ENCODE measurements at regions not wholly inside any gene's neighbourhood (a gene's known extent, or its start where the extent isn't known, plus 50 kb on each side); places are given as distances from the start of the nearest gene placed in this dataset.

GRCh38 chr7:42687211-42688055 is 224.4 kb downstream of the C7orf25 start:
- Histone ChIP-seq H3K36me3 (ENCODE audit: control insufficient read depth in 1 of 2, insufficient read depth in 2 of 2, low read length in 2 of 2) (no peaks in the 10 kb centered on the region), H3K27ac (ENCODE audit: low read depth, low read length) (no peak overlapping the region), H3K27me3 (ENCODE audit: insufficient read depth, low read length) (no peaks in the 10 kb centered on the region; the same call in 1 of the 2 replicates), H3K4me1 (ENCODE audit: control insufficient read depth in 1 of 2, insufficient read depth in 2 of 2, low read length in 2 of 2) (no peaks in the 10 kb centered on the region), H4K20me1 (ENCODE audit: insufficient read depth) (no peaks in the 10 kb centered on the region), H3K9ac (ENCODE audit: low read length) (no peak overlapping the region), H3K79me2 (ENCODE audit: insufficient read depth, low read length) (no peaks in the 10 kb centered on the region), H2AFZ (ENCODE audit: low read depth, low read length, poor library complexity, severe bottlenecking) (no peak overlapping the region), H3K4me2 (ENCODE audit: low read length) (no peak overlapping the region), H3K4me3 (replicated peaks in 1 of 2; ENCODE audit: low read depth in 1 of 2, low read length in 2 of 2) (no peak overlapping the region), H3K9me3 (ENCODE audit: control insufficient read depth in 1 of 2, insufficient read depth in 1 of 2, low read depth in 1 of 2, low read length in 2 of 2) (no peaks in the 10 kb centered on the region), H3K9me2 (ENCODE audit: insufficient read depth) (no peaks in the 10 kb centered on the region)
- TF ChIP-seq EZH2 (IDR thresholded peaks at IDR 0.05) (no peak), ELF1 (IDR thresholded peaks at IDR 0.05; ENCODE audit: borderline replicate concordance, low read depth) (no peak), REST (IDR thresholded peaks at IDR 0.05; ENCODE audit: low read depth) (no peak), SIN3A (IDR thresholded peaks at IDR 0.05; ENCODE audit: low read depth) (no peak), CBX3 (IDR thresholded peaks at IDR 0.05; ENCODE audit: low read depth) (no peak), ATF3 (IDR thresholded peaks at IDR 0.05) (no peak)
- ChIA-PET RAD21 (ENCODE audit: low non-redundant PET in 1 of 2, low total read pairs in 2 of 2, uncharacterized antibody in 2 of 2, unreplicated experiment in 2 of 2) (no interaction called here), POLR2A (no interaction called here), CTCF (no interaction called here)
- no peak for DNase-seq (ENCODE audit: low read depth, low spot score)
- BruUV-seq (replicated peaks): no TSS peak
- intact Hi-C loops (cut with micrococcal nuclease): no loop called here
- no peak for ATAC-seq
